GM19239 (cell line): ENCODE measurements at regions not wholly inside any gene's neighbourhood (a gene's known extent, or its start where the extent isn't known, plus 50 kb on each side); places are given as distances from the start of the nearest gene placed in this dataset.

Experiments used
- DNase-seq: peaks from one replicate; pipeline ENCODE4 v3.0.0; 2011; ENCODE audit warnings: low spot score; ENCODE audit not compliant: insufficient read length
- FAIRE-seq: peaks from 2 replicates; lab custom pipeline; 2011; peaks lifted over from hg19 to GRCh38; lab: Jason Lieb, UNC

DNA sequence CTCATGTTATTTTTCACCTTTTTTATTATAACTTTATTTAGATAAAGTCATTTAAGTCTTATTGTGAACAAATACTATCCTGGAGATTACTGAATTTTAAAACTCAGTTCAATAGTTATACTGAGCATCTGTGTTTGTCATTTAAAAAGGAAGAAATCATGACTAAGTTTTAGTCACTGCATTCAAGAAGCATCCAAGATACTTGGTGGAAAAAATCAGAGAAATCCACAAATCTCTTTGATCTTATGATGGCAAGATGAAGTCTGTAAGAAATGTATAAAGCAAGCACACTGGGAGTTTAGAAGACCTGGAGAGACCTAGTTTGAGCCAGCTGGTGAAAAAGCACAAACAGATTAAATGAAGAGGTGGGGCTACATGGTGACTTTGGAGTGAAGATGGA, 529.8 kb upstream of the IGFBP3 start:
- no peak for DNase-seq
- FAIRE-seq: no peak

DNA sequence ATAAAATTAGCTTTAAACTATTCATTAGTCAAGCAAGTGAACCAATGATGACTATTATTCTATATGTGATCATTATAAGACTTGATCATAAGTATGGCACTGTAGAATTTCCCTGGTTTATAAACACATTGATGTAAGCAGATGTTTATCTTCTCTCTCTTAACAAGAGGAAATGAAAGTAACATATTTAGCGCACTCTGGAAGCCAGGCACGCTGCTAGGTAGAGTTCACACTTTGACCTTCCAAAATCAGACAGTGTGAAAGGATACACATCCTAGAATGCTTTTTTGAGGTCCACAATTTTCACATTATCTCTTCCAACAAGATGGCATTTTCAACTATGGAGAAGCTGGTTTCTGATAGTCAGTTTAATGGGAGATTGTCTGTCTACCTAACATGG, 529.4 kb upstream of the IGFBP3 start:
- DNase-seq (no peak), FAIRE-seq (no peak)

DNA sequence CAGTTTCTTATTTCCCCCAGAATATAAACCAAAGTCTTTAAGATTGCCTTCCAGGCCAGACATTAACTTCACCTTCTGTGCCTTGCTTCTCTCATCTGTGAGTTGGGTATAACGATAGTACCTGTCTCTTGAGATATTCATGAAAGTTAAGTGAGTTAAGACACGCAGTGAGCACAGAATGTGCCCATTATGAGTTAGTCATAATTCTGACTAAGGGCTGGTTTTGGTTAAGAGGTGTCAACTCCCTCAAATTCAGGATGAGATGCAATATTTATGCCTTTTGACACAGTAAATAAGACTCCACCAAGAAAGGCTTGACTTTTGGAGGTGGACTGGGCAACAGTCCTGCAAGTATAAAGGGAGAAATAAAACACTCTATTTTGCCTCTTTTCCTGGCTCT, 528.7 kb upstream of the IGFBP3 start:
- no peak for FAIRE-seq
- DNase-seq: no peak

DNA sequence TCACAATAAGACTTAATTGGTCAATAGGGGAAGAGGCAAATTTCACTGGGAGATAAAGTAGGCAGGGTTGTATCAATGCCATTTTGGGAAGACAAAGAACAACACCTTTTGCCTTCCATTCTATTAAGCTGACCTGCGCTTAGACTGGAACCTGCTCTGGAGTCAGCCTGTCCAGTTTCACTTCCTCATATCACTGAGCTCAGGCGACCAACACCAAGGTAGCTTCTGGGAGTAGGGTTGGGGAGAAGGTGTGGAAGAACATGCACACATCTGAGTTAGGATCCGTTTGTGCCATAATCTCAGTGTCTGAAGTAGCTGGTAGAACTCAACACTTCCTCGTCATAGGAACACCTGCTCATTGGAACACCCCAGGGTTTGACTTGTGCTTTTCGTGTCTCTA, 527.4 kb upstream of the IGFBP3 start:
- DNase-seq (no peak), FAIRE-seq (no peak)

DNA sequence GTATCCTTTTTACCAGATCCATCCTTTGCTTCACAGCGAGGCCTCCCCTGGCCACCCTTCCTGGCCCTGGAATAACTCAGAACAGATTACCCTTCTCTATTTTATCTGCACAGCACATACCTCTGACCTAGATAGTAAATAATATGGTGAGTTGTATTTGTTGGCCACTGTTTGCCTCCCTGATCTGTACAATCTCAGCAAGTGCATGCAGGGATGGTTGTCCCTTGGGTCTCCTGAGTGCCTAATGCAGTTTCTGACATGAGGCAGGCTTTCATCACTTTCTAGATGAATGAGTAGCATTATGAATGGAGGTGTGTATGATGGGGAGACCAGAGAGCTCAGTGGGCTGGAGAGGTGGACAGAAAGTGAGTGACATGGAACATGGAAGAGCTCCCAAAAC, 525.1 kb upstream of the IGFBP3 start:
- FAIRE-seq: no peak

DNA sequence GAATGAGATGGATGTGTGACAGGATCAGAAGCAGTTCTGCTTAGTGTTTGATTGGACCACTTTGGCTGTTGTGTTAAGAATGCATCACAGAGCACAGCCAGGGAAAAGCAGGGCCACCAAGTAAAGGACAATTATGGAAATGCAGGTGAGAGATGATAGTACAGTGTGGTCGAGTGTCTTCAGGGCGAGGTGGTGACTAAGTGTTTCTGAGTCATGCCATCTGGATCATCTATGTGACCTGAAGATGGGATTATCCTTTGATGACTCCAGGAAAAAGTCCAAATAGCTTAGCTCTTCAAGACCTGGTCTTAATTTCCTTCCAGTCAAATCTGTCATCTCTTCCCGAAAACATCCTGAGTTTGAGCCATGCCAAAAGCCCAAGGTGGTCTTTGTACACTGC, 523.2 kb upstream of the IGFBP3 start:
- FAIRE-seq (no peak), DNase-seq (no peak)

More for the DNA sequence above, 525.1 kb upstream of the IGFBP3 start:
- no peak for DNase-seq

DNA sequence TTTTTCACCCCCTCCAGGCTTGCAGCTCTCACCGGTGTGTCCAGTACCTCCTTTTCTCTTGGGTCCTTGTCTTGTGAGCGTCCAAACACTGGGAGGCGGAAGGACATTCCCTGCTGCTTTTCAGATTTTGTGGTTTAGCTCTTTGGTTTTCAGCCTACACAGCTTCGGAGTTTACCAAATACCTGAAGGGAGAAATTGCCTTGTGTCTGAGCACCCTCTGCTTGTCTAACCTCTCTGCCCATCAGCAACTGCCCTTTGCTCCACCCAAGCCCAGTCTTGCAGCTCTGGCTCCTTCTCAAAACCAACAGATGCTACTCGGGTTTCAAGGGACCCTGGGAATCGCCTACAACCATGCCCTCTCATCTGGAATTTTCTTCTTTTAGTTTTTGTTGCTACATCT, 519.1 kb upstream of the IGFBP3 start:
- FAIRE-seq: no peak
- no peak for DNase-seq

DNA sequence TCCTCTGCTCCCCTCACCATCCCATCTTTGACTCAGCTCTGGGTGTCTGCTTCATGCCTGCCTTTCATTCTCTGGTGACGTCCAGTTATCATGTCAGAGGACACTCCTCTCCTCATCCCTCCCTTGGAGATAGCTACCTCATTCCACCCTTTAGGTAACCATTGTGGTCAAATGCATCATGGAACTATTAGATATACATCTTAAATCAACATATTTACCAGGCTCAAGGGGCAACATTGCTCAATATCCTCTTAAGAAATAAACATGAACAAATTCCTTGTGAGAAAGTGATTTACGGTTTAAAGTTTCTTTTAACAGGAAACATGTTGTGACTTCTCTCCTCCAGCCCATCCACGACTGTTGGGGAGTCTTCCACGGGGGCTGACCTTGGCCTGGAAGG, 511.6 kb upstream of the IGFBP3 start:
- FAIRE-seq (no peak), DNase-seq (no peak)

DNA sequence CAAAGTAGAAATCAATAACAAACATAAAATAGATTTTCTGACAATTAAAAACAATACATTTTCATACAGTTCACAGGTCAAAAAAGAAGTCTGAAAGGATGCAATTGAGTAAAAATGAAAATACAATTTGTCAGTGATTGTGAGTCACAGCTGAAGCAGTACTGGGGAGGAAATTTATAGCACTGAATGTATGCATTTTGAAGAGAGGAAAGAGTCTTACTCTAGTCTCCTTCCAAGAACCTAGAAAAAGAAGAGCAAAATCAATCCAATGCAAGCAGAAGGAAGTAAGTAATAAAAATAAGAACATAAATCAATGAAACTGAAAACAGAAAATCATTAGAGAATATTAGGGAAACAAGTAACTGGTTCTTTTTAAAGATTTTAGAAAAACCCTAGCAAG, 507.2 kb upstream of the IGFBP3 start:
- DNase-seq (no peak), FAIRE-seq (no peak)

DNA sequence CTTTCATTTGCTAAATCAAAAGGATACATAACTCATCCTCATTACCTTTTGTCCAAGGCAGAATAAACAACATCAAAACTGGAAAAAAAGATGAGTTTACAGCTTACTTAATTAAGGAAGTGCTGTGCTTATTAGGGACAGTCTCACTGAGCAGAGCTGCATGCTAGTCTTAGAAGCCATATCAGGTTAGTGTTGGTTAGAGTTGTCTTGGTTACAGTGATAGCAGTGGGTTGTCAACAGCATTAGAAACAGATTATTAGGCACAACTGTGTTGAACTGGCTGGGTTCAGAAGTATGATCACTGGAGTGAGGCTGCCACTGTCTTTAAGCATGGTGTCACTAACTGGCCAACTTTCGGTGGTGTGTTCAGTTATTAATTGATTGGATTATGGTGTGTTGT, 503.9 kb upstream of the IGFBP3 start:
- FAIRE-seq: no peak
- DNase-seq: no peak

DNA sequence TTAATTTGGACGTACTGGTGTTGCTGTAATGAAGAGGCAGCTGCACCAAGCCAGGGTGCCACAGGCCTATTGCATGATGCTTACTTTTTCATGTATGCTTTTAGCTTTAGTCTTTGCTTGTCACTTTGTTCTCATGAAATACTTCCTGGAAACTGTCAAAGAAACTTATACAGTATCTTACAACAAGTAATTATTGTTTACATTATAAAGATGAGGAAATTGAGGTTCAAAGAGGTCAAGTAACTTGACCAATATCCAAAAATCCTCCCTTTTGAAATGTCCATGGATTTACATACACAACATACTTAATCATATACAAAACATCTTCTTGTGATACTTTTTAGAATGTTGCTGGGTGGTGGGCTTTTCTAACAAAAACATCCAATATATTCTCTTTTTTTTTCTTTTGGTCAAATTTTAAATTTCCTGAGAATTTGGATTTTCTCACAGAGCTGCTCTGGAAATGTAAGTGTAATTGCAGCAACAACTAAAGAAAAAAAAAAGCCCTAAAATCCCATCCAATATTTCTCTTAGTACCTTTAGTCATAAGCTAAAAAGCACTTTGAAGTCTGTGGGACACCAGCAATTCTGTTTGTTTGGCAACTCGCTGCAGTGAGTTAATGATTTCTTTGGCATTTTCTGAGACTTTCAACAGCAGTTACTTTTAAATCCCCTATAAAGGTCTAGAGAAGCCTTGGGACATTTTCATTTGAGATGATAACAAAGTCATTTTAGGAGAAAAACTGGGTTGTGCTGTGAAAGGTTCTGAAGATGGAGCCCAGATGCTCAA, 500.6 kb upstream of the IGFBP3 start:
- DNase-seq (no peak), FAIRE-seq (no peak)

DNA sequence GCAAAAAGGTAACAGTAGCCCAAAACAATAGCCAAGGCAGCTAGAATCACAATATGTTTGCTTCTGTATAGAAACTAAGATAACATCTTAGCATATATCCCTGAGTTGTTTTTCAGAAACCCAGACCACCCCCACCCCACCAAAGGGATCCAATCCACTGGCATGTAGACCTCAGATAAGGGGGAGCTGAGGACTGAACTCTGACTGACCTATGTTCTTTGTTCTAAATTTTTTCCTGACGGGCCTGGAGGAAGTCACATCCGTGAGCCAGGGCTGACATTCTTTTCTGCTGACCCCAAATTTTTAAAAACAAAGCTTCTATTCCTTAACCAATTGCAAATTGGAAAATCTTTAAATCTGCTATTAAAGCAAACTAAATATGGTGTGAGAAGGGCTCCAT, 493.9 kb upstream of the IGFBP3 start:
- FAIRE-seq (no peak), DNase-seq (no peak)

DNA sequence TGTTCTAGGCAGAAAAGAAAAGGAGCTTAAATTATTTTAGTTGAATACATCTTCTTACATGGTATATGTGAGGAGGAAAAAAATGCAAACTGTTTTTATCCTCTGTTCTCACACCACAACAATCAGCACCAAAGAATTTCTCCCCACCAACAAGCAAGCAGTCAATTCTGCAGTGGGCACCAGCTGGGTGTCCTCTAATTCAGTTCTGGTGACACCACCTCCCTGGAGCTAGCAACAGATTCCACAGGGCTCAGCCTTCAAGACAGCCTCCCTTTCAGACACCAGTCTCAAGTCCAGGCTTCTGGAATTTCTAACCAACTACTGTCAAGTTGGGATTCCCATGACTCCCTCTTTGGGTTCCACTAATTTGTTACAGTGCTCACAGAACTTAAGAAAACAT, 490.2 kb upstream of the IGFBP3 start:
- FAIRE-seq (no peak), DNase-seq (no peak)

DNA sequence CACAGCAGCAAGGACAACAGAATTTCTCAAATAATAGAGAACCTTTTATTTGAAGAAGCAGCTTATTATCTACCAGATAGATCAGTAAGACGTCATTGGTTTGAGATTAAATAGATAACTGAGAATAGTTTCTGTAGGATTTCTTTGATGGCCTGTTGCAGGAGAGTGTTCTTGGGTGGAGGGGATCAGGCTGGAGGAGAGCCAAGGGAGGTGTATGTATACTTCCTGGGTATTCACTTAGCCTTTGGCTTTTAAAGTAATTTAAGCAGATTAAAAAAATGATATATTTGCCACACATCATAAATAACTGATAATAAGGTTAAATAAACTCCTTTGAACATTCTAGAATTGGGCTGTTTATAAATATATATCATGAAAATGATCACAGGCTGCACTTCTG, 486.1 kb upstream of the IGFBP3 start:
- FAIRE-seq (no peak), DNase-seq (no peak)

DNA sequence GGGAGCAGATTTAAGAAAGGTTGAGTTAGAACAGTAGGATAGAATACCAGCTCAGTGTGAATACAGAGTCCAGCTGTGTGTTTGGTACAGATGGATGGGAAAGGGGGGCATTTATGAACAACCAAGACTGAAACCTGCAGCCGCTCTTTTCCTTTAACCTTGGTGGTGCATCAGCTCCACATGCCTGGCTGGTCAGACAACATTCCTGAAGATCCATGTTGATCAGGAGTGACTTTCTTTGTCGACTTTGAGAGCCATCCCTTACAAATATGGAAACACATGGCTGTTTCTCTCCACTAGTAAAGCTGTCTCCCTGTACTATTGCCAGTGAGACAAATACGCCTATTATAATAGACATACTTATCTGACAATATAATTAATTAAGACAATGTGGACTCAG, 476.5 kb upstream of the IGFBP3 start:
- no peak for DNase-seq
- no peak for FAIRE-seq

DNA sequence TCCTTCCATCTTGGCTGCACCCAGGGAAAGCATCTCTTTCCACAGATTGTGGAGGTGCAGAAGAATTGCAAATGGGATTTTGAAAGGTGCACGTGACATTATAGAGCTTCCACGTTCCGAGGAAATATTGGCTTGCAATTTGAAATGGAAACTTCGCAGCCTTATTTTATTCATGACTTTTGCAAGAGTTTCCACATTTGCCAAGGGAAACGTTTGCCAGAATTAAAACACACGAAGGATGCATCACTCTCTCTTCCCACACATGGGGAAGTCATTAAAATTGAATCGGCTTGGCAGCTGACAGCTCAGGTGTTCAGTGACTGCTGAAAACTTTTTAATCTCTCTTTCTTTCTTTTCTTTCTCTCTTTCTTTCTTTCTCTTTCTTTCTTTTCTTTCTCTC, 475.4 kb upstream of the IGFBP3 start:
- FAIRE-seq (no peak), DNase-seq (no peak)

DNA sequence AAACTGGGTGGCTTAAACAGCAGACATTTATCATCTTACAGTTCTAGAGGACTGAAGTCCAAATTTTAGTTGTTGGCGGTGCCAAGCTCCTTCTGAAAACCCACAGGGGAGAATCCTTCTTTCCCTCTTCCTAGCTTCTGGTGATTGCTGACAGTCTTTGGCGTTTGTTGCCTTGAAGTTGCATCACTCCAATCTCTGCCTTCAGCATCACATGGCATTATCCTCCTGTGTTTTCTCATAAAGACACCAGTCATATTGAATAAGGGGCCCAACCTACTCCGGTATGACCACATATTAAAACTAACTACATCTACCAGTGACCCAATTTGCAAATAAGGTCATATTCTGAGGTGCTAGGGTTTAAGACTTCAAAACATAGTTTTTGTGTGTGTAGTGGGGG, 472.1 kb upstream of the IGFBP3 start:
- DNase-seq (no peak), FAIRE-seq (no peak)

DNA sequence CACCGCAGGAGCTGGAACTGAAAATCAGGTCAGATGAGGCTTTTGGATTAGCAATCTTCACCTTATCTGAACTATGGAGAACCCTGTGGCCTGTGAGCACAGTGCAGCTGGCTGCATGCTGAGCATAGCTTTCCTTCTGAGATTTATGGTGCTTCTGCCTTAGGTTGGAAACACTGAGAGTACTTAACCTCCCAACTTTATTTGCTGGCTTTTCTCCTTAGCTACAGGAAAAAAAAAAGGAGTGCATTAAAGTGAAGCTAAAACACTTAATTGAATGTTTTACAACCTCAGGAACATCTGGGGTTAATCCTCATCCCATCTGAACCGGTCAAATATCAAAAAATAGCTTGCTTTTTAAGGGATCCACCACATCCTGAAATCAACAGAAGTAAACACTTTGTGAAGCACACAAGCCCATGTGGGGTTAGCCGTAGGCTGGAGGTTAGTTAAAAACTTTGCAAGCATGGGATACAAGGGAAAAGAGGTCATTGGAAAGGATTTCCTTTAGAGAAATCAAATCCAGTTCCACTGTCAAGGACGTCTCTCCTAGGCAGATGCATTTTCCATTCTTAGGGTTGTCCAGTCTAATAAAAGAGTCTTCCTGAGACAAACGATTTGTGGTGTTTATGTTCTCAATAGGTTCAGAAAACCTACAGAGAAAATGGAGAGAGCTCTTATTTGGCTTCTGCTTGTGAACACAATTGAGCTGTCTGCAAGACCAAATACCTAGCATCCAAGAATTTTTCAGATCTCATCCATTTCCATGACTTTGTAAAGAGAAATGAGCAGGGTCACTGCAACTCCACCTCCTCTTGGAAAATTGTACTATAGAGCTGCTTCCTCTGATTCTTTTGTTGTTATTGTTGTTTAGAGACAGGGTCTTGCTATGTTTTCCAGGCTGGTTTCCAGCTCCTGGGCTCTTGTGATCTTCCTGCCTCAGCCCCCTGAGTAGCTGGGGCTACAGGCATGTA, 470.4 kb upstream of the IGFBP3 start:
- DNase-seq (no peak), FAIRE-seq (no peak)

DNA sequence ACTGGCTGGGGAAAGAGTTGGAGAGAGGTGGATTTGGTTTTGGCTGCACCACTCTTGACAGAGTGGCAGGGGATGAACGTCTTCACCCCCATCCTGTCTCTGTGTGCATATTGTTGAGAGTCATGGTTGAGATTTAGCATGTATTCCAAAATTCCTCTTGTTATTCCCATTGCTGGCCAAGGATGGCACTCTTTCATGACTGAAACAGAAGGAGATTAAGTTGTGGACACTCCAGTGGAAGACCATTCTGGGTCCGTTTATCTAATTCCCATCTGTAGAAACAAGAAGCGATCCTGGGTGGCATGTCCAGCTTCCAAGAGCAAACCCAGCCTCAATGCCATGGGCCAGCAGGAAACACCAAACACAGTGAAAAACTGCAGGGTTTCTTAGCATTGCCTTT, 469.0 kb upstream of the IGFBP3 start:
- FAIRE-seq (no peak), DNase-seq (no peak)

DNA sequence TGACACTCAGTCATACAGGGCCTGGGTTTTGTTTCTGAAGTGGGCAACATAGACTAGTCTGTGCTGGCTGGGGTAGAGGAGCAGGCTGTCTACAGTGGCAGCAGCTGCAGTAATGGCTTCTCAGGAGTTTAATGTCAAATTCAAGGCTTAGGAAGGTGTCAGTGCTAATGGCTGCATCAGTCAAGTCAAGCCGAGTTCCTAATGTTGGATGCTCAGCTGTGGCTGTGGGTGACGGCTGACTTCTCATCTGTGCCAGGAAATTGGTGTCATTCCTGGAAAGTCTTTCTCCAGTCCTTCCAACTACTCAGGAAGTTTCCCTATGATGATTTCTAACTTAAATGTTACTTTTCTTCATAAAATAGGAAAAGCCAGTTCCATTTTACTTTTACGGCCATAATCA, 468.1 kb upstream of the IGFBP3 start:
- FAIRE-seq (no peak), DNase-seq (no peak)

DNA sequence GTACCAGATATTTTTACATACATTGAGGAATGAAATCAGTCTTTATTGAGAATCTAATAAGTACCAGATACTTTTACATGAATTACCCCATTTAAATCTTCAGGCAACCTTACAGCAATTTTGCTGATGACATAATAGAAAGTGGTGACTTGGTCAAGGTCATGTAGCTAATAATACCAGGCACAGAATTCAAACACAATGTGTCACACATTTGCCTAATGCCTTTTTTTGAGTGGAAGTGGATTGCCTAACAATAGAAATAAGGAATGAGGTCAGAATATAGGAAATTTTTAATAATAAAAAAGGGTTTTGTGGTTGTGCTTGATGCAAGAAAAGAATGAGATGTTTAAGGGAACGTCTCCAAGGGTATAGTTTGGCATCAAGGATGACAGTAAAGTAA, 466.6 kb upstream of the IGFBP3 start:
- DNase-seq (no peak), FAIRE-seq (no peak)
